A549 (cell line): ENCODE measurements at regions not wholly inside any gene's neighbourhood (a gene's known extent, or its start where the extent isn't known, plus 50 kb on each side); places are given as distances from the start of the nearest gene placed in this dataset.
A peak's percentile ranks its signal among the peaks of the same experiment; 100 is the strongest.

ENCODE experiments used
- ATAC-seq, 2 experiments: fragments of 200-7000 bp in 1 of 2; fragments of >200 bp in 1 of 2; cut with Nextera tagmentation in 1 of 2; cut with Tn5 transposase in 1 of 2; 3 replicates each; pipeline versions ENCODE4 v1.8.0 to v1.9.1; 2018 to 2020; ENCODE audit warnings: mild to moderate bottlenecking in 1 of 2, moderate library complexity in 1 of 2
- CTCF ChIA-PET: fragments of 300-600 bp; sonication (Branson Sonifier 250); formaldehyde crosslinking; extraction: SDS; loops from one replicate; lab custom pipeline; 2021; ENCODE audit warnings: antibody characterized with exemption, inconsistent platforms; lab: Yijun Ruan, JAX
- POLR2A ChIA-PET: fragments of 350-600 bp; formaldehyde crosslinking; extraction: SDS; loops from one replicate; lab custom pipeline; 2021; ENCODE audit warnings: antibody characterized with exemption, inconsistent platforms; lab: Yijun Ruan, JAX
- DNase-seq, 2 experiments: peaks; one replicate each; pipeline versions ENCODE4 v3.0.0 to v3.0.0-alpha.2; 2011 to 2016; ENCODE audit warnings: low read depth in 1 of 2, low spot score in 1 of 2
- FAIRE-seq: peaks from 2 replicates; lab custom pipeline; 2011; peaks lifted over from hg19 to GRCh38; lab: Jason Lieb, UNC
- H3K27ac ChIP-seq, 2 experiments: fragments of >200 bp; sonication (Bioruptor Twin); formaldehyde crosslinking; 3 replicates each; pipeline ENCODE4 v1.5.1; 2016 to 2017
- H3K4me1 ChIP-seq: fragments of >200 bp; sonication (Bioruptor Twin); formaldehyde crosslinking; 3 replicates; pipeline ENCODE4 v1.6.1; 2016
- H3K4me2 ChIP-seq: fragments of >200 bp; sonication (Bioruptor Twin); formaldehyde crosslinking; 3 replicates; pipeline ENCODE4 v1.6.1; 2016
- H3K4me3 ChIP-seq: fragments of >200 bp; sonication (Bioruptor Twin); formaldehyde crosslinking; 3 replicates; pipeline ENCODE4 v1.5.1; 2016
- H3K9me3 ChIP-seq: fragments of >200 bp; sonication (Bioruptor Twin); formaldehyde crosslinking; 3 replicates; pipeline ENCODE4 v1.6.1; 2016
- ATOH8 ChIP-seq: fragments of 250-450 bp; sonication (Bioruptor Pico); IDR thresholded peaks from 2 replicates; pipeline ENCODE4 v1.5.0; 2020; ENCODE audit warnings: low read depth, mild to moderate bottlenecking, moderate library complexity
- BCL3 ChIP-seq: fragments of >200 bp; sonication (Bioruptor Twin); formaldehyde crosslinking; IDR thresholded peaks from 3 replicates; pipeline ENCODE4 v1.6.1; 2016
- CEBPB ChIP-seq, 2 experiments: fragments of >200 bp in 1 of 2; sonication (Bioruptor Twin) in 1 of 2; formaldehyde crosslinking in 1 of 2; IDR thresholded peaks; 2 replicates each; pipeline ENCODE4 v1.6.1; 2012 to 2016
- CHD4 ChIP-seq: fragments of 200-600 bp; sonication (generic); IDR thresholded peaks from 2 replicates; pipeline ENCODE4 v1.6.1; 2016; ENCODE audit warnings: antibody characterized with exemption, mild to moderate bottlenecking, borderline replicate concordance
- E2F6 ChIP-seq: IDR thresholded peaks from 2 replicates; pipeline ENCODE4 v1.6.1; 2012; ENCODE audit warnings: low read depth, borderline replicate concordance
- EHF ChIP-seq: fragments of 250-450 bp; sonication (Bioruptor Pico); IDR thresholded peaks from 2 replicates; pipeline ENCODE4 v1.5.0; 2020; ENCODE audit warnings: mild to moderate bottlenecking
- FOSL2 ChIP-seq, 2 experiments: fragments of 450-650 bp in 1 of 2; fragments of >200 bp in 1 of 2; sonication (Bioruptor Twin) in 1 of 2; formaldehyde crosslinking; IDR thresholded peaks; 2 replicates each; pipeline versions ENCODE4 v1.5.0 to v1.6.1; 2016 to 2020; ENCODE audit warnings: mild to moderate bottlenecking in 1 of 2, moderate library complexity in 1 of 2
- FOXS1 ChIP-seq: fragments of 250-450 bp; sonication (Bioruptor Pico); IDR thresholded peaks from 2 replicates; pipeline ENCODE4 v1.5.0; 2020; ENCODE audit warnings: mild to moderate bottlenecking, moderate library complexity
- GATA3 ChIP-seq: IDR thresholded peaks from 2 replicates; pipeline ENCODE4 v1.6.1; 2012; ENCODE audit warnings: borderline replicate concordance
- HDAC2 ChIP-seq: fragments of 200-600 bp; sonication (generic); IDR thresholded peaks from 2 replicates; pipeline ENCODE4 v1.6.1; 2016
- HES2 ChIP-seq: fragments of >200 bp; sonication (Bioruptor Twin); formaldehyde crosslinking; IDR thresholded peaks from 2 replicates; pipeline ENCODE4 v1.6.1; 2016
- HEYL ChIP-seq: fragments of 250-450 bp; sonication (Bioruptor Pico); IDR thresholded peaks from 2 replicates; pipeline ENCODE4 v1.8.0; 2021; ENCODE audit warnings: mild to moderate bottlenecking, moderate library complexity
- HOXA7 ChIP-seq: fragments of 250-450 bp; sonication (Bioruptor Pico); IDR thresholded peaks from 2 replicates; pipeline ENCODE4 v1.5.0; 2020; ENCODE audit warnings: mild to moderate bottlenecking, moderate library complexity
- HOXB13 ChIP-seq: fragments of 250-450 bp; sonication (Bioruptor Pico); IDR thresholded peaks from 2 replicates; pipeline ENCODE4 v1.5.0; 2020; ENCODE audit warnings: low read depth, mild to moderate bottlenecking, moderate library complexity
- JUNB ChIP-seq: fragments of >200 bp; sonication (Bioruptor Twin); formaldehyde crosslinking; IDR thresholded peaks from 2 replicates; pipeline ENCODE4 v1.6.1; 2016
- KDM1A ChIP-seq: fragments of 200-600 bp; sonication (generic); IDR thresholded peaks from 2 replicates; pipeline ENCODE4 v1.6.1; 2016; ENCODE audit warnings: low read depth, mild to moderate bottlenecking
- MAFK ChIP-seq: fragments of 450-650 bp; IDR thresholded peaks from 2 replicates; pipeline ENCODE4 v1.6.1; 2014; ENCODE audit not compliant: partially characterized antibody
- MAX ChIP-seq: IDR thresholded peaks from 2 replicates; pipeline ENCODE4 v1.6.1; 2012
- MAZ ChIP-seq: fragments of 150-350 bp; IDR thresholded peaks from 2 replicates; pipeline ENCODE4 v1.6.1; 2014; ENCODE audit warnings: antibody characterized with exemption, low read depth, low read length, borderline replicate concordance
- MYC ChIP-seq: IDR thresholded peaks from 2 replicates; pipeline ENCODE4 v1.6.1; 2012; ENCODE audit warnings: mild to moderate bottlenecking, inconsistent platforms, low read length, improper control_type of control experiment, borderline replicate concordance
- NFE2L2 ChIP-seq: fragments of 150-350 bp; conservative IDR thresholded peaks from 2 replicates; pipeline ENCODE4 v1.6.1; 2014; ENCODE audit warnings: low read length
- NR3C1 ChIP-seq: fragments of >200 bp; sonication (Bioruptor Twin); formaldehyde crosslinking; IDR thresholded peaks from 3 replicates; pipeline ENCODE4 v1.6.1; 2017
- PHF8 ChIP-seq: fragments of 200-600 bp; sonication (generic); IDR thresholded peaks from 2 replicates; pipeline ENCODE4 v1.6.1; 2016; ENCODE audit warnings: low read depth, mild to moderate bottlenecking, antibody characterized with exemption, moderate library complexity, borderline replicate concordance
- RARB ChIP-seq: fragments of 250-450 bp; sonication (Bioruptor Pico); IDR thresholded peaks from 2 replicates; pipeline ENCODE4 v1.8.0; 2021; ENCODE audit warnings: mild to moderate bottlenecking, moderate library complexity
- REST ChIP-seq: fragments of 200-600 bp; sonication (generic); IDR thresholded peaks from 2 replicates; pipeline ENCODE4 v1.6.1; 2016; ENCODE audit warnings: antibody characterized with exemption, mild to moderate bottlenecking, moderate library complexity
- RFX5 ChIP-seq: fragments of 450-650 bp; IDR thresholded peaks from 2 replicates; pipeline ENCODE4 v1.7.1; 2014; ENCODE audit warnings: antibody characterized with exemption, mild to moderate bottlenecking, moderate library complexity
- SMC3 ChIP-seq: fragments of >200 bp; sonication (Bioruptor Twin); formaldehyde crosslinking; IDR thresholded peaks from 3 replicates; pipeline ENCODE4 v1.6.1; 2018; ENCODE audit warnings: inconsistent platforms
- USF2 ChIP-seq: fragments of 450-650 bp; IDR thresholded peaks from 2 replicates; pipeline ENCODE4 v1.6.1; 2014; ENCODE audit warnings: antibody characterized with exemption
- ZSCAN20 ChIP-seq: fragments of 250-450 bp; sonication (Bioruptor Pico); IDR thresholded peaks from 2 replicates; pipeline ENCODE4 v1.8.0; 2022; ENCODE audit warnings: mild to moderate bottlenecking, moderate library complexity
- WGBS: methylation state at CpG from one replicate; pipeline ENCODE4 v1.1.6; 2017; ENCODE audit errors: missing lambda C conversion rate; 5-methylcytosine and 5-hydroxymethylcytosine counted together

GRCh38 chr17:6255322-6255721, 179.6 kb downstream of the AIPL1 start:
- no peak for ATAC-seq
- Histone ChIP-seq H3K9me3 (no peaks in the 10 kb centered on the region), H3K4me2 (no peak overlapping the region), H3K4me3 (no peak overlapping the region), H3K27ac (no peak overlapping the region), H3K4me1 (no peaks in the 10 kb centered on the region)
- TF ChIP-seq HEYL, result no peak
- TF ChIP-seq BCL3, result no peak
- no peak for TF ChIP-seq CHD4
- TF ChIP-seq FOSL2 (IDR thresholded peaks at IDR 0.05), result no peak
- TF ChIP-seq FOSL2 (CRISPR knock-in tag; IDR thresholded peaks at IDR 0.05), result no peak
- no peak for TF ChIP-seq MAX
- TF ChIP-seq PHF8, result no peak
- no peak for TF ChIP-seq SMC3
- no peak for TF ChIP-seq HOXA7 (CRISPR knock-in tag)
- no peak for TF ChIP-seq NFE2L2
- TF ChIP-seq JUNB, result no peak
- TF ChIP-seq KDM1A, result no peak
- TF ChIP-seq E2F6, result no peak
- TF ChIP-seq NR3C1, result no peak
- no peak for TF ChIP-seq REST
- TF ChIP-seq CEBPB (IDR thresholded peaks at IDR 0.05), result no peak
- no peak for TF ChIP-seq MAFK
- TF ChIP-seq HDAC2, result no peak
- TF ChIP-seq EHF (CRISPR knock-in tag), result no peak
- no peak for TF ChIP-seq RFX5
- CTCF ChIA-PET, result interaction anchor here (0.6 to 1.7 kb wide), 5 partner anchors 12 to 187 kb away, joined by 3 to 5 read pairs (median 3); no protein-coding TSS in a partner anchor
- no peak for DNase-seq
- no peak for FAIRE-seq
- POLR2A ChIA-PET, result no interaction called here

GRCh38 chr17:6254036-6254435, 180.9 kb downstream of the AIPL1 start:
- no peak overlapping the region for H3K4me3 ChIP-seq
- H3K9me3 ChIP-seq, result no peaks in the 10 kb centered on the region
- H3K27ac ChIP-seq, result no peak overlapping the region
- no peak for DNase-seq
- no peak for FAIRE-seq
- no peaks in the 10 kb centered on the region for H3K4me1 ChIP-seq
- POLR2A ChIA-PET, result no interaction called here
- WGBS, result 17% methylated on average over 5 of the region's 5 CpGs
- H3K4me2 ChIP-seq, result no peak overlapping the region
- CTCF ChIA-PET, result interaction anchor here (0.6 to 1.5 kb wide), 3 partner anchors 14 to 1045 kb away, joined by 3 to 5 read pairs (median 3); no protein-coding TSS in a partner anchor
- peak in 1 of 2 experiments; percentile 40; a peak in 2 of 6 replicates for ATAC-seq
- TF ChIP-seq MAFK, result no peak
- TF ChIP-seq ZSCAN20 (CRISPR knock-in tag), result no peak
- TF ChIP-seq MYC, result no peak
- no peak for TF ChIP-seq RARB (CRISPR knock-in tag)
- TF ChIP-seq RFX5, result no peak
- TF ChIP-seq KDM1A, result no peak
- TF ChIP-seq HES2, result no peak
- no peak for TF ChIP-seq ATOH8 (CRISPR knock-in tag)
- TF ChIP-seq CHD4, result no peak
- no peak for TF ChIP-seq USF2
- no peak for TF ChIP-seq E2F6
- TF ChIP-seq HOXB13 (CRISPR knock-in tag), result no peak
- no peak for TF ChIP-seq FOXS1
- no peak for TF ChIP-seq BCL3
- no peak for TF ChIP-seq MAZ
- no peak for TF ChIP-seq GATA3
